ENCODE measurements at regions not wholly inside any gene's neighbourhood (a gene's known extent, or its start where the extent isn't known, plus 50 kb on each side); places are given as distances from the start of the nearest gene placed in this dataset.

- DNase-seq (ENCODE audit: low spot score): no peak
- H3K27me3 ChIP-seq (replicated peaks; ENCODE audit: insufficient read depth): no peaks in the 10 kb centered on the region
- intact Hi-C loops (cut with DNase I): no loop called here
- 98% methylated on average over 1 of the region's 1 CpG for WGBS
- no peaks in the 10 kb centered on the region for H3K9me3 ChIP-seq
- no peak overlapping the region for H3K4me3 ChIP-seq
- no peaks in the 10 kb centered on the region for H3K36me3 ChIP-seq
- H3K27ac ChIP-seq: no peak overlapping the region
- TF ChIP-seq POLR2AphosphoS5 (IDR thresholded peaks at IDR 0.05) (no peak), CTCF (IDR thresholded peaks at IDR 0.05) (no peak), POLR2A (IDR thresholded peaks at IDR 0.05) (no peak)
- no peaks in the 10 kb centered on the region for H3K4me1 ChIP-seq (replicated peaks)
Measured at GRCh38 chr4:123014038-123014437, 91.6 kb upstream of the NUDT6 start.

- H3K9me3 ChIP-seq: no peaks in the 10 kb centered on the region
- no peak for DNase-seq (ENCODE audit: low spot score)
- H3K4me3 ChIP-seq: no peak overlapping the region
- intact Hi-C loops (cut with DNase I): no loop called here
- H3K27ac ChIP-seq: no peak overlapping the region
- TF ChIP-seq POLR2AphosphoS5 (IDR thresholded peaks at IDR 0.05) (no peak), POLR2A (IDR thresholded peaks at IDR 0.05) (no peak), CTCF (IDR thresholded peaks at IDR 0.05) (no peak)
- no peaks in the 10 kb centered on the region for H3K4me1 ChIP-seq (replicated peaks)
- H3K27me3 ChIP-seq (replicated peaks; ENCODE audit: insufficient read depth): no peaks in the 10 kb centered on the region
- 96% methylated on average over 8 of the region's 8 CpGs for WGBS
- H3K36me3 ChIP-seq: no peaks in the 10 kb centered on the region
Measured at GRCh38 chr4:123017078-123017477, 94.7 kb upstream of the NUDT6 start.

DNA sequence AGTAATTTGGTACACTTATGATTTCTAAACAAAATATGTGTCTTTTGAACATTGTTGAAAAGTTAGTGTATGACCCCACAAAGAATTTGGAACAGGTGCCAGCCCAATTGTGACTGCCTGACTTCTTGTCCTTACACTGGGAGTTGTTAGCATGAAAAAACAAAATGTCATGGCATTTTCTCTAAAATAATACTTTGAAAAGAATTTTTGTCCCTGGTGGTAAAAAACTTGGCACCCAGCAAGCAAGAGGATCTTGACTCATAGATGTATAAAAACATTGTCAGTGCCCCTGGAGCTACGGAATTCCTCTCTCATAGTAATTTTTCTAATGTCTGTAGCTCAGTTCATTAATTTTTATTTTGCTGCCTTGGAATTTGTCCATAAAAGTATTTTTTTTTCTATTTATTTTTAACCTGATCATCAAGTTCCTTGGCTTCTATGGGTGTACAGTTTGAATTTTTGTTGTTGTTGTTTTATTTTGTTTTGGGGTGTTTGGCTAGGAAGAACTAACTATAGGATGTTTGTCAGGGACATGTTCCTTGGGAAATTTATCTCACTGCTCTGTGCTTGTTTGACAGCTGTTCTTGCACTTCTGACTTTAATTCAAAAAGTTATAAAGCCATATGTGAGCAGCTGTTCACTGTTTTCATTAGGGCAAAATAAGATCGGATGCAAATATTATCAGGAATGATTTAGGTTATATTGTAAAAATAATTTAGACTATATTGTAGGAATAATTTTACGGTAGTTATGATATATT lies 95.4 kb upstream of the NUDT6 start:
- DNase-seq (ENCODE audit: low spot score): no peak
- no peaks in the 10 kb centered on the region for H3K36me3 ChIP-seq
- no peak for TF ChIP-seq POLR2AphosphoS5 (IDR thresholded peaks at IDR 0.05)
- TF ChIP-seq POLR2A (IDR thresholded peaks at IDR 0.05): no peak
- TF ChIP-seq CTCF (IDR thresholded peaks at IDR 0.05): no peak
- H3K27me3 ChIP-seq (replicated peaks; ENCODE audit: insufficient read depth): no peaks in the 10 kb centered on the region
- intact Hi-C loops (cut with DNase I): no loop called here
- no peaks in the 10 kb centered on the region for H3K4me1 ChIP-seq (replicated peaks)
- H3K4me3 ChIP-seq: no peak overlapping the region
- H3K27ac ChIP-seq: no peak overlapping the region
- WGBS: 66% methylated on average over 3 of the region's 3 CpGs
- H3K9me3 ChIP-seq: no peaks in the 10 kb centered on the region

- H3K9me3 ChIP-seq: no peaks in the 10 kb centered on the region
- WGBS: 63% methylated on average over 3 of the region's 3 CpGs
- H3K27ac ChIP-seq: no peak overlapping the region
- no peak for DNase-seq (ENCODE audit: low spot score)
- no peaks in the 10 kb centered on the region for H3K36me3 ChIP-seq
- no peaks in the 10 kb centered on the region for H3K4me1 ChIP-seq (replicated peaks)
- TF ChIP-seq CTCF (IDR thresholded peaks at IDR 0.05) (no peak), POLR2AphosphoS5 (IDR thresholded peaks at IDR 0.05) (no peak), POLR2A (IDR thresholded peaks at IDR 0.05) (no peak)
- H3K4me3 ChIP-seq: no peak overlapping the region
- intact Hi-C loops (cut with DNase I): no loop called here
- H3K27me3 ChIP-seq (replicated peaks; ENCODE audit: insufficient read depth): no peaks in the 10 kb centered on the region
Measured at GRCh38 chr4:123018396-123018775, 96.0 kb upstream of the NUDT6 start.

- Histone ChIP-seq H3K4me1 (replicated peaks) (no peaks in the 10 kb centered on the region), H3K27me3 (replicated peaks; ENCODE audit: insufficient read depth) (no peaks in the 10 kb centered on the region), H3K27ac (no peak overlapping the region), H3K36me3 (no peaks in the 10 kb centered on the region), H3K9me3 (no peaks in the 10 kb centered on the region), H3K4me3 (no peak overlapping the region)
- intact Hi-C loops (cut with DNase I): no loop called here
- TF ChIP-seq POLR2AphosphoS5 (IDR thresholded peaks at IDR 0.05): no peak
- no peak for TF ChIP-seq CTCF (IDR thresholded peaks at IDR 0.05)
- TF ChIP-seq POLR2A (IDR thresholded peaks at IDR 0.05): no peak
- DNase-seq (ENCODE audit: low spot score): no peak
- WGBS: 98% methylated on average over 11 of the region's 11 CpGs
Measured at GRCh38 chr4:123020285-123020684, 97.9 kb upstream of the NUDT6 start.
